Dermis microvascular lymphatic vessel endothelial cell (primary cell): ENCODE measurements at regions not wholly inside any gene's neighbourhood (a gene's known extent, or its start where the extent isn't known, plus 50 kb on each side); places are given as distances from the start of the nearest gene placed in this dataset.

ENCODE experiments used
- DNase-seq, 2 donors: peaks; one replicate each; pipeline versions ENCODE4 v3.0.0 to v3.0.0-alpha.2; 2010; ENCODE audit warnings: low read depth in 2 of 2

DNA sequence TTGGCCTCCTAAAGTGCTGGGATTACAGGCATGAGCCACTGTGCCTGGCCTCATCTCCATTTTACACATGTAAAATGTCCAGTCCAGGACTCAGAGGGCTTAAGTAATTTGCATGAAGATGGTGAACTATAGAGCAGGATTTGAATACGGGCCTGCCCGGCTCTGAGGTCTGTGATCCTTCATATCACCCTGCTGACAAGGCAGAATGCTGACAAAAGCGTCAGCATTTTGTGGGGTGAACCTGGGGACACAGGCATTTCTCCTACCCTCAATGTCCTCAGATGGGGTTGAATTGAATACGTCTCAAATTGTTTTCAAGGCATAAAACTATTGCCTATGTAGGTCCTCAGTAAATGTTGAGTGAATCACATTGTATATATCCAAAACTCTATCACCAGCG, 57.2 kb upstream of the GATA6 start:
- no peak for DNase-seq

DNA sequence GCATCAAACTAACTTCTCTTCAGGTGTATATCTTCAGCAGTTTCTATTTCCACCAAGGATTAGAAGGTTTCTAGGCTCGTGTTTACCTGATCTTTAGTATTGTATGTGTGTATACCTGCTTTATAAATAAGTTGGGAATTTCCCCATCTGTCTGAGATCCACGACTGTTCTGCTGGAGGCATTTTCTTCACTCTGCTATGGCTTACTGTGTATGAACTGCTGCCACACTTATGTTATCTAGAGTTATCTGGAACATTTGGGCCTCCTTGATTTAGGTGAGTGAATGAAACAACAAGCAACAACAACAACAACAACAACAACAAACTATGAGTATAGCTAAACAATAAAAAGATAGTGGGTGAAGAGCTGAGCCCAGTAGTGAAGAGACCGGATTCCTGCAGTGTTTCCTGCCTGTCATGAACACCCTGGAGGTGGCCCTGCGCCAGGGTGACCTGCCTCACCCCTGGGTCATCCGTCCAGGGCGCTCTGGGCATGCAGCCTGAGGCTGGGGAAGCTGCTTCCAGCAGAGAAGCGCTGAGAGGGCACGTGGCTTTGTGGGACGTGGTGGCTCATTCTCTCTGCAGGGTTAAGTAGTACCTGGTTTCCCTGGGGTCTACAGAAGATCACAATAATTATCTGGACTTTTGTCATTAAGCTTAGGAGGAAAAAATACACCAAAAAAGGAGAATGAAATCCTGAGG, 56.1 kb upstream of the GATA6 start:
- DNase-seq, result peak in 1 of 2 donors; percentile 14

DNA sequence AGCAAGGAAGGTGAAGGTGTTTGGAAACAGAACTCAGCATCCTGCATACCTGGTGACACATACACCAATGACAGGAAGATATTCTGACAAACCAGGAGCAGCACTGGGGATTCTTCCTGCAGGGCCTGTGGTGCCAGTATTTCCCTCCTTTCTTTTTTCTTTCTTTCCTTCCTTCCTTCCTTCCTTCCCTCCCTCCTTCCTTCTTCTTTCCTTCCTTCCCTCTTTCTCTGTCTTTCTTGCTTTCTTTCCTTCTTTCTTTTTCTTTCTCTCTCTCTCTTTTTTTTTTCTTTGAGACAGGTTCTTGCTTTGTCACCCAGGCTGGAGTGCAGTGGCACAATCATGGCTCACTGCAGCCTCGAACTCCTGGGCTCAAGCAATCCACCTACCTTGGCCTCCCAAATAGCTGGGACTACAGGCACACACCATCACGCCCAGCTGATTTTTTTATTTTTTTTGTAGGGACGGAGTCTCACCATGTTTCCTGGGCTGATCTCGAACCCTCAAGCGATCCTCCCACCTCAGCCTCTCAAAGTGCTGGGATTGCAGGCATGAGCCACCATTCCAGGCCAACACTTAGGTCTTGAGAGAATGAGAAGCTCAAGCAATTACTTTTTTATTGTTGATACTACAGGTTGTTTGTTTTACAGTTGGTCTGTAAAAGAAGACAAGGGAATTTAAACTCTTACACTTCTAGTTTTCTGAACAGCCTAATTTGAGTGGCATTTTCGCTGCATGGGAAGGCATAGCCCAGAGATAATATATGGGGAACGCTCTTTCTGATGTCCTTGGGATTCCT, 54.7 kb upstream of the GATA6 start:
- DNase-seq, result no peak

DNA sequence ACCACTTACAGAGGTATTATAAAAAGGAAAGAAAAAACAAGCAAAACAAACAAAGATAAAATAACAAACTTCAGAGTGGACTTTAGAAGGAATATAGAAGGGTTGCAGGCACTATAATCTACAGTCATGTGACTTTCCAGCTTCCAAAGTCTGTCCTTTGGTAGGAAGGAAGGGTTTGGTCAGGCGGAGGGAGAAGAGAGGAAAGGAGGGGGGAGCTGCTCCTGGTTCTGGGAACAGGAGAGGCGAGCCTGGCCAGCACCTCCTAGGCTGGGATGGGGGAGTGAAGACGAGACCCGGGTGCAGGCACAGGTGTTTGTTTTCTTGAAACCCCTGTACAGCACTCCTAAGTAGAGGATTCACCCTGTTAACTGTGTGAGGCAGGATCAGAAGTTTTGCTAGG, 53.8 kb upstream of the GATA6 start:
- DNase-seq, result no peak
